ENCODE measurements at regions not wholly inside any gene's neighbourhood (a gene's known extent, or its start where the extent isn't known, plus 50 kb on each side); places are given as distances from the start of the nearest gene placed in this dataset.

DNA sequence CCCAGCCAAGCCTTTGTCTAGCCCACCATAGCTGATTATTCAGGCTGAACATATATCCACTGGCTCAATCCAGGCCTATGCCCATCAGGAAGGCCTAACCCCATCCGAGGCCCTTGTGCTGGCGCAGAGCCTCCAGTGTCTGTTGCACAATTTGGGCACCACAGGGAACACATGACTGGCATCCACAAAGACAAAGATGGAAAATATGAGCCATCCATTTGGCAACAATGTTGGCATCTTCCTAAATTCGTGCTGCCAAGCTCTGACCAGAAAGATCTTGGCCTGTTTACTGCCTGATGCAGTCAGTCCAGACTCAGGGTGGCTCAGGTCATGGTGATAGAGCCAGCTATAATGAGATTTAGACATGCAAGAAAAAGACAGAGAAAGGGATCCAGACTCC is 233.8 kb downstream of the PIK3R1 start:
- Histone ChIP-seq H3K27ac (ENCODE audit: low read depth in 1 of 2, low read length in 2 of 2) (no peak overlapping the region), H3K36me3 (ENCODE audit: insufficient read depth, low read length) (no peaks in the 10 kb centered on the region), H3K9me3 (ENCODE audit: control insufficient read depth in 1 of 2, insufficient read depth in 1 of 2, low read length in 2 of 2) (no peaks in the 10 kb centered on the region), H3K4me3 (ENCODE audit: low read length) (no peak overlapping the region), H3K27me3 (ENCODE audit: control insufficient read depth in 1 of 2, insufficient read depth in 2 of 2, low read length in 2 of 2) (no peaks in the 10 kb centered on the region), H3K4me1 (ENCODE audit: insufficient read depth, low read length) (no peaks in the 10 kb centered on the region)
- intact Hi-C loops (cut with DNase I, micrococcal nuclease): no loop called here
- no peak overlapping the region for H3K4me3 Mint-ChIP-seq
- no peaks in the 10 kb centered on the region for H3K27me3 Mint-ChIP-seq
- ChIA-PET CTCF (no interaction called here), POLR2A (no interaction called here)
- TF ChIP-seq, protein P1, sequence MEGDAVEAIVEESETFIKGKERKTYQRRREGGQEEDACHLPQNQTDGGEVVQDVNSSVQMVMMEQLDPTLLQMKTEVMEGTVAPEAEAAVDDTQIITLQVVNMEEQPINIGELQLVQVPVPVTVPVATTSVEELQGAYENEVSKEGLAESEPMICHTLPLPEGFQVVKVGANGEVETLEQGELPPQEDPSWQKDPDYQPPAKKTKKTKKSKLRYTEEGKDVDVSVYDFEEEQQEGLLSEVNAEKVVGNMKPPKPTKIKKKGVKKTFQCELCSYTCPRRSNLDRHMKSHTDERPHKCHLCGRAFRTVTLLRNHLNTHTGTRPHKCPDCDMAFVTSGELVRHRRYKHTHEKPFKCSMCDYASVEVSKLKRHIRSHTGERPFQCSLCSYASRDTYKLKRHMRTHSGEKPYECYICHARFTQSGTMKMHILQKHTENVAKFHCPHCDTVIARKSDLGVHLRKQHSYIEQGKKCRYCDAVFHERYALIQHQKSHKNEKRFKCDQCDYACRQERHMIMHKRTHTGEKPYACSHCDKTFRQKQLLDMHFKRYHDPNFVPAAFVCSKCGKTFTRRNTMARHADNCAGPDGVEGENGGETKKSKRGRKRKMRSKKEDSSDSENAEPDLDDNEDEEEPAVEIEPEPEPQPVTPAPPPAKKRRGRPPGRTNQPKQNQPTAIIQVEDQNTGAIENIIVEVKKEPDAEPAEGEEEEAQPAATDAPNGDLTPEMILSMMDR (IDR thresholded peaks at IDR 0.05): no peak
- H3K9me3 Mint-ChIP-seq: no peaks in the 10 kb centered on the region
- no peak overlapping the region for H3K27ac Mint-ChIP-seq
- H3K4me1 Mint-ChIP-seq (ENCODE audit: low read depth): no peaks in the 10 kb centered on the region
- DNase-seq (no peak), ATAC-seq (ENCODE audit: poor library complexity) (no peak)
- H3K36me3 Mint-ChIP-seq (ENCODE audit: low read depth): no peaks in the 10 kb centered on the region

DNA sequence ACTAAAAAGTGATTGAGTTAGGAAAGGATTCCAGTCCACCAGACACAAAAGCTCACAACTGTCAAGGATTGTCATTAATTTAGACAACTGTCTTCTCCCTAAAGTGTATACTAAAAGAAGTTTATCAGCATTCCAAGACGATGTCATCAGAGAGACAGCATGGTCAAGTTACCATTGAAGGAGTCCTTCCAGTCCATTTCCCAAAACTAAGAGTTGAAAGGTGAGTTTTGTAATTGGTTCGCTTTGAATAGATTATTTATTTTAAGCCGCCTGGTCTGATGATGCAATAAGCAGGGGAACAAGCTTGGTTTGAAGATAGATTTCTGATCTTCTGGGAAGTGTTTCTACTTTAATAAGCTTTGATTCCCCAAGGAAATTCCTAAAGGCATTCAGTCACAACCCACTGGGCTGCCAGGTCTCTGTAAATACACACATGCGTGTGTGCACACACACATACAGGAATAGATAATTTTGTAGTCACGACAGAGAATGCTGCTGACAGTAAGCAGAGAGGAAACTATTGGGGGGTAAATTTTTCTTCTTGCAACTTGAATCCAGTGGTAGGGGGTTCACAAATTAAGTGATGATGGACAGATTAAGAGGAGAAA is 234.8 kb downstream of the PIK3R1 start:
- Mint-ChIP-seq H3K9me3 (no peaks in the 10 kb centered on the region), H3K4me3 (no peak overlapping the region), H3K36me3 (ENCODE audit: low read depth) (no peaks in the 10 kb centered on the region), H3K27ac (no peak overlapping the region), H3K27me3 (no peaks in the 10 kb centered on the region), H3K4me1 (ENCODE audit: low read depth) (no peaks in the 10 kb centered on the region)
- no peak for DNase-seq
- TF ChIP-seq, protein P1 (IDR thresholded peaks at IDR 0.05): no peak
- intact Hi-C loops (cut with DNase I, micrococcal nuclease): no loop called here
- ChIA-PET CTCF (no interaction called here), POLR2A (no interaction called here)
- ATAC-seq (ENCODE audit: poor library complexity): no peak
- Histone ChIP-seq H3K36me3 (ENCODE audit: insufficient read depth, low read length) (no peaks in the 10 kb centered on the region), H3K27ac (ENCODE audit: low read depth in 1 of 2, low read length in 2 of 2) (no peak overlapping the region), H3K4me1 (ENCODE audit: insufficient read depth, low read length) (no peaks in the 10 kb centered on the region), H3K9me3 (ENCODE audit: control insufficient read depth in 1 of 2, insufficient read depth in 1 of 2, low read length in 2 of 2) (no peaks in the 10 kb centered on the region), H3K27me3 (ENCODE audit: control insufficient read depth in 1 of 2, insufficient read depth in 2 of 2, low read length in 2 of 2) (no peaks in the 10 kb centered on the region), H3K4me3 (ENCODE audit: low read length) (no peak overlapping the region)

DNA sequence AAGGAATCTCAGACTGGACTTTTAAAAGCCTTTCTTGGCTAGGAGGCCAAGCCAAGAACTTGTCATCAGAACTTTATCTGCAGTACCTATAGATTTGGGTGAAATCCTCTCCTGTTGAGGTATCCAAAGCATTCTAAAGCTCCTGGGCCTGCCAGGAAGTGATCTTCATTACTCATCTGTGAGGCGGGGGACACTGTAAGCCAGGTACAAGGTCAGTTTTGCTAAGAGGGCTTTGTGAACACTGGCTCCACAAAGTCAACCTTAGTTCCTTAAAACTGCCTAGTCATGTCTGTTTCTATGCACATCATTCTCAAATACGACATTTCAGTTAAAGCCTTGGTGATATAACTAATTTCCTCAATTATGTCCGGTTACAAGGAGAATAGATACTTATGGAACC is 236.7 kb downstream of the PIK3R1 start:
- no peaks in the 10 kb centered on the region for H3K9me3 Mint-ChIP-seq
- no peaks in the 10 kb centered on the region for H3K4me1 Mint-ChIP-seq (ENCODE audit: low read depth)
- ATAC-seq (ENCODE audit: poor library complexity): no peak

More for the DNA sequence above, 236.7 kb downstream of the PIK3R1 start:
- Histone ChIP-seq H3K27ac (ENCODE audit: low read depth in 1 of 2, low read length in 2 of 2) (no peak overlapping the region), H3K9me3 (ENCODE audit: control insufficient read depth in 1 of 2, insufficient read depth in 1 of 2, low read length in 2 of 2) (no peaks in the 10 kb centered on the region), H3K27me3 (ENCODE audit: control insufficient read depth in 1 of 2, insufficient read depth in 2 of 2, low read length in 2 of 2) (no peaks in the 10 kb centered on the region), H3K36me3 (ENCODE audit: insufficient read depth, low read length) (no peaks in the 10 kb centered on the region), H3K4me1 (ENCODE audit: insufficient read depth, low read length) (no peaks in the 10 kb centered on the region), H3K4me3 (ENCODE audit: low read length) (no peak overlapping the region)
- POLR2A ChIA-PET: no interaction called here
- no peak for DNase-seq
- Mint-ChIP-seq H3K27me3 (no peaks in the 10 kb centered on the region), H3K4me3 (no peak overlapping the region), H3K36me3 (ENCODE audit: low read depth) (no peaks in the 10 kb centered on the region), H3K27ac (no peak overlapping the region)
- intact Hi-C loops (cut with DNase I, micrococcal nuclease): no loop called here
- TF ChIP-seq, protein P1 (IDR thresholded peaks at IDR 0.05): no peak
- CTCF ChIA-PET: no interaction called here

Measured in CD4-positive, alpha-beta T cell (primary cell).